Posterior vena cava (tissue), 2 donors: ENCODE measurements at regions not wholly inside any gene's neighbourhood (a gene's known extent, or its start where the extent isn't known, plus 50 kb on each side); places are given as distances from the start of the nearest gene placed in this dataset.
"Not testable (repeated sequence)": the region's sequence is repeated elsewhere in the genome, so short reads cannot be mapped to it uniquely, and the experiment has no call there.

Experiments
- DNase-seq: peaks from one replicate; pipeline ENCODE4 v3.0.0-alpha.2; 2020; ENCODE audit warnings: low spot score
- intact Hi-C, 2 donors: fragments of 100-400 bp; cut with DNase I; formaldehyde crosslinking; loops; one replicate each; pipeline versions ENCODE4 v1.14.1 to v1.14.2; 2022 to 2023
- donor health status: DM: yes; HTN: yes; CAD: no.
- donor health status: DM: yes; HTN: yes; CAD: no.

GRCh38 chr5:3153226-3153858 is 401.9 kb upstream of the IRX2 start:
- intact Hi-C loops: no loop called here
- no peak for DNase-seq

DNA sequence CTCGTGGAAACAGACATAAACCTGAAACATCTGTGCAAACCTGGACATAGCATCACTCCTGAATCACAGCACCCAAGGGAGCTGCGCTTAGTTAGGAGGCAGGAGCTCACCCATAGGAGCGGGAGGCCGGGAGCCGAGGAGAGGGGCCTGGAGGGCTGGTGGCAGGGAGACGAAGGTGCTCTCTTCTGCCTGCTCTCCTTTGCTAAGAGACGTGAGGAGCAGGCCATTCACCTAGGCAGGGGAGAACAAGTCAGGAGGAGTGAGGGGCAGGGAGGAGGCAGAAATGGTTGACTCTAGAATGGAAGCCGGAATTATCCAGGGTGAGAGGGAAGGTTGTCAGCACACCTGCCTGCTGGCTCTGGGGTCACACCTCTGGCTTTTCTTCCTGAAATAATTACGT is 398.4 kb upstream of the IRX2 start:
- DNase-seq: no peak
- intact Hi-C loops: no loop called here

GRCh38 chr5:3147405-3147804 is 395.9 kb upstream of the IRX2 start:
- DNase-seq, intact Hi-C loops: not testable (repeated sequence)

DNA sequence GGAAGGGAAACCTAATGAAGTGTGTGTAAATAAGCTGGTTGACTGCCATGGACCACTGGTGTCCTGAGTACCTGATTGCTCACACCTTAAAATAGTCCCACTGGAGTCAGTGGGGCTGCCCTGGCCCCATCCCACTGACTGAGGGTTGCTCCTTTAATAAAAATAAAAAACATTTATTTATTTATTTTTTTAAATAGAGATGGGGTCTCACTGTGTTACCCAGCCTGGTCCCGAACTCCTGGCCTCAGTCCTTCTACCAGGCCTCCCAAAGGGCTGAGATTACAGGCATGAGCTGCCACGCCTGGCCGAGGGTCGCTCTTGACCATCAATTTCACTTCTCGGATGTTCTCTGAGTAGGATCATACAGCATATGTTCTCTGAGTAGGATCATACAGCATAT is 394.2 kb upstream of the IRX2 start:
- no peak for DNase-seq
- intact Hi-C loops: no loop called here

DNA sequence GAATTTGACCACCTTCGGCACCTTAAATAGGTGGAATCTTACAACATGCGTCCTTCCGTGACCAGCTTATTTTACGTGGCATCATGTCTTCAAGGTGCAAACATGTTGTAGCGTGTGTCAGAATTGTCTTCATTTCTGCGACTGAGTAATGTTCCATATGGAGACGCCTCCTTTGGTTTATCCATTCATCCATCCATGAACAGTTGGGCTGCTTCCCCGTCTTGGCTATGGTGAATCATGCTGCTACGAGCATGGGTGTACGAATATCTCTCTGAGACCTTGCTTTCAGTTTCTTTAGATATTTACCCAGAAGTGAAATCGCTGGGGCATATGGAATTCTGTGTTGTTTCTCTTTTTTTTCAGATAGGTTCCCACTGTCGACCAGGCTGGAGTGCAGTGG is 391.9 kb upstream of the IRX2 start:
- intact Hi-C loops: no loop called here
- DNase-seq: no peak

GRCh38 chr5:3142261-3143027 is 391.0 kb upstream of the IRX2 start:
- no peak for DNase-seq
- intact Hi-C loops: no loop called here

DNA sequence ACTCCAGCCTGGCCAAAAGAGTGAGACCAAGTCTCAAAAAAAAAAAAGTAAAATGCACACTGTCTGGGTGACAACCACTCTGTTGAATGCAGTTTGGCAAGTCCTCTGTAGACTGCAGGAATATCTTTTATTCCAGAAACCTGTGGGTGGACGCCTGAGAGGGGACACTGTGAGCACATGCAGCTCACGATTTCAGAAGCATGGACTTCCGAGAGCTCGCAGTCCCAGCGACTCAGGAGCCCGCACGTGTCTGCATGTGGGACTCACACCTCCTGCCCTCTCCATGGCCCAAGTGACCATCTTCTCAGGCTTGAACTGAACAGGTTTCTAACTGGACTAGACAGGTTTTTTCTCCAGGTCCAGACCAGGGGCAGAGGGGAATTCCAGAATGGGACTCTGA is 388.6 kb upstream of the IRX2 start:
- no peak for DNase-seq
- intact Hi-C loops: no loop called here

DNA sequence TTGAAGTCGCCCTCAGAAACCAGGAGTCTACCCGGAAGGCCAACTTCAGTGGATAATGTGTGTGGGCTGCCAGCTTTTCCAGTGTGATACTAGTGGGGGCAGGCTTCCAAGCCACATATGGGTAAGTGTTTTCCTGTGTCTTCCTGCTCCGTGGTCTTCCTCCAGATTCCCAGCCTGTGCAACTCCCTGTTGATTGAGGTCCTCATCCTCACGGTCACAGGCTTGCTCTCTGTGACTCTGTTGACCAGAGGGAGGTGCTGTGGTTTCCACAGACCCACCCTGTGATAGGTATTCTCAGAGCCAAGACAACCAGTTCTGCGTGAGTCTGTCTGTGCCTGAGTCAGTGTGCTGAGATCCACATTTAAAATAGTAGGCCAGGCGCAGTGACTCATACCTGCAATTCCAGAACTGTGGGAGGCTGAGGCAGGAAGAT is 388.0 kb upstream of the IRX2 start:
- DNase-seq: no peak
- intact Hi-C loops: no loop called here

GRCh38 chr5:3131161-3131560 is 379.7 kb upstream of the IRX2 start:
- DNase-seq: no peak
- intact Hi-C loops: no loop called here

DNA sequence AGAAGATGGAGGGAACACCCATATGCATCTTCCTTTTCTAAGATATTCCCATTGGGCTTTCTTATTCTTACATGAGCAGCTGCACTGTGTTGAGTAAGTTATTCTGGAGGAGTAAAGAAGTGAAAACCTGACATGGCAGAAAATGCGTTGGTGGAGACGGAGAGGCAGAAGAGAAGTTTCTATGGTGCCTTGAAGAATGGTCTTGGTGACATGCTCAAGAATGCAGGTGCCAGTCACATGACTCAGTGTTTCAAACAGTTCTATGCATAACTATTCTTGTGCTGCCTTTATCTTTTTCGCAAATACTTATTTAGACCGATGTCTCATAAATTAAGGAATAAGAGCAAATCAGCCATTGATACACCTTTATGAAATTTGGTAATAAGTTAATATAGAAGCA is 377.8 kb upstream of the IRX2 start:
- DNase-seq: no peak
- intact Hi-C loops: no loop called here

DNA sequence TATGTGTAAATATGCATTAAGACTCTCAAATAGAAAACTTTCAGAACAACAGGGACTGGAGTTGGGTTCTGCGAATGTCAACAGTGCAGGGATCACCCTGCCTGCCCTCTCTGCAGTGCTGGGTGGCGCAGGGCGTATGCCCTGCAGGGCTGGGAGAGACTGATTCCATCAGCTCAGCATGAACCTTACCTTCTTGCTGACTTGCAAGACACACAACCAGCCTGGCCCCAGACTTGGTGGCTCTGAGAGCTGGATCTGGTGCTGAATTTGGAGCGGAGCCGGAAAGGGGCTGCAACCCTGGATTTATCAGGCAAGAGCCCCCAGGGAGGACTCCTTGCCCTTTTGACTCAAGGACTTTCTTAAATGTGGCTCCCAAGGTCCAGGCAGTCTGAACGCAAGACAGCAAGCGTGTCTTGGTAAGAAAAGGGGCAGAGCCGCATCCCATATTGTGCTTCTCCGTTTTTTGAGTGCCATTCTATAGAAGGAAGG is 376.0 kb upstream of the IRX2 start:
- DNase-seq: no peak

DNA sequence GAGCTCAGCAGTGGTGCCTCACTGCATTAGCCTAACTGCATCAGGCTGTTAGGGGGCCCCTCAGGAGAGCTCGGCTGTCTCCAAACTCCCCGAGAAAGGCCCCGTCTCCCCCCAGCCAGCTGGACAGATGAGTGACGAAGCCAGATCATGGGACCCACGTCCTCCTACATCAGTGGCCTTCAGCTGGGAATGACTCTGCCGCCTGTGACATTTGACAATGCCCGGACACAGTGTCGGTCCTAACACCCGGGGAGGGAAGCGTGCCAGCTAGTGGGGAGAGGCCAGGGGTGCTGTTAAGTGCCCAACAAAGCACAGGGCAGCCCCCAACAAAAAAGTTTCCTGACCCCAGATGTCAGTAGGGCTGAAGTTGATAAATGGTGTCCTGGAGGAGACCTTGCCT is 375.2 kb upstream of the IRX2 start:
- DNase-seq: peak; percentile 64
- intact Hi-C loops: no loop called here

More for the DNA sequence above, 376.0 kb upstream of the IRX2 start:
- intact Hi-C loops: no loop called here

- intact Hi-C loops: no loop called here
- peak; percentile 57 for DNase-seq
These were observed 372.9 kb upstream of the IRX2 start for GRCh38 chr5:3124410-3124809.

GRCh38 chr5:3123763-3124157 is 372.3 kb upstream of the IRX2 start:
- intact Hi-C loops: loop anchor here in 1 of 2 donors (1.0 kb wide), 1 partner anchor 9 kb away; no protein-coding TSS in a partner anchor
- DNase-seq: no peak

DNA sequence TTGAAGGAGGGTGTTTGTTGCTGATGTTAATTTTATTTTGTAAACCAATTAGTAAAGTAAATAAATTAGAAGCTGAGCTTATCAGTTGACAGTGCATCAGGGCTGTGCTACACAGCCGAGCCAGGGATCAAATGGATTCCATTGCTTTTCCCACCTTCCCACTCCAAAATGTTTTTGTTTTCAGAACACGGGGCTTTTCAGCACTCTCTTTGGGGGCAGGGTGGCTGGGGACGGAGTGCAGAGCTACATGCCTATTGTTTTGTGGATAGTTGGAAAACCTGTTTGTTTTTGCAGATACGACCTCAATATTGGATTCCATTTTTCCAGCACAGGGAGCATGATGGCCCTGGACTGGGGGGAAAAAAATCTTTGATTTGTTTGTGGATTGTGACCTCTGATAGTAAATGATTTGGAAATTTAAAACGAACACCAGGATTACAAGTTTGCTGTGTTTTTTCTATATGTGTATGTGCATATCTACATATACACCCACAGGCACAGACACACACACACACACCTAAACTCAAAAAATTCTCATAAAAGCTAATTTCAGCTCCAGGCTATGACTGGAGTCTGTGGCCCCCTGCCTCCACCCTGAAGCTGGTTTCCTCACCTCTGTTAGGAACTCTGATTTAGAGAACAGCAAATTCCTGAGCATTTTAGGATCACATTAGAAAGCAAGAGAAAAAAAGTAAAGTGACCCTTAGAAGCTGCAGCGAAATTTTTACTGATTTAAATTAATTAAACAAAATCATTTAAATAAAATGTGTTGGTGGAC is 371.7 kb upstream of the IRX2 start:
- intact Hi-C loops: loop anchor here in 1 of 2 donors (1.0 kb wide), 1 partner anchor 9 kb away; no protein-coding TSS in a partner anchor

GRCh38 chr5:3122216-3122615 is 370.7 kb upstream of the IRX2 start:
- DNase-seq: no peak
- intact Hi-C loops: no loop called here

More for the DNA sequence above, 371.7 kb upstream of the IRX2 start:
- no peak for DNase-seq

DNA sequence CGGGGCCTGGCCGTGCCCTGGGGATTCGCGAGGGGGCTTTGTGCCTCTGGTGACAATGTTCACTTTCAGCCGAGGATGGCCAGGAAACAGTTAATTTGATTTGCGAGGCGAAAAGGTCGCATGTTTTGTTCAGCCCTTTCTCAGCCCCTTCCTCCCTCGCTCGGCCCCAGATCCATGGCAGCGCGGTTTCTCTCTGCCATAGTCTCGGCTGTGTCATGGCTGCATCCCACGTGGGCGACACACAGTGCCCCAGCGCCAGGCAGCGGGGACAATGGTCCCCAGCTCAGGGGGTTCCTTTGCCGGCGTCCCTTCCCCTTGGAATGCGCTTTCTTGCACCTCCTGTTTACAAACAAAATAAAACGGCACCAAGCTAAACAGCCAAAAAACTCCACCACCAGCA is 370.3 kb upstream of the IRX2 start:
- DNase-seq: peak; percentile 49
- intact Hi-C loops: no loop called here

DNA sequence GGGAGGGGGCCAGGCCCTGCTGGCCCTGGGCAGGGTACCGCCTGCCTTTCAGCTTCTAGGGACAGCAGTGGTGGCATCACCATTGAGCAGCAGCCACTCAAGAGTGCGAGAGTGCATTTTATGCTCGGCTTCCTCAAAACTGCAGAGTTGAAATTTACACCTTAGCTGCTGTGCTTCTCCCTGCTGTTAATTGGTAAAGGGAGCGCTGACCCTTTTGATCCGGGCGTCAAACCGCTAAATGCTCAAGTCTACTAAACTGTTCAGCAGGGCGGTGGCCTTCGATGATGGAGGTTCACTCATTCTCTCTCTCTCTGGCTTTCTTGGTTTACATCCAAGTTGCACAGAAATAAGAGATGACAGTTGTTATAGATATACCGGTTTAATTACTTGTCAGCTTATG is 368.6 kb upstream of the IRX2 start:
- DNase-seq: no peak
- intact Hi-C loops: no loop called here

- no peak for DNase-seq
- intact Hi-C loops: no loop called here
These were observed 368.0 kb upstream of the IRX2 start for GRCh38 chr5:3119435-3119834.

DNA sequence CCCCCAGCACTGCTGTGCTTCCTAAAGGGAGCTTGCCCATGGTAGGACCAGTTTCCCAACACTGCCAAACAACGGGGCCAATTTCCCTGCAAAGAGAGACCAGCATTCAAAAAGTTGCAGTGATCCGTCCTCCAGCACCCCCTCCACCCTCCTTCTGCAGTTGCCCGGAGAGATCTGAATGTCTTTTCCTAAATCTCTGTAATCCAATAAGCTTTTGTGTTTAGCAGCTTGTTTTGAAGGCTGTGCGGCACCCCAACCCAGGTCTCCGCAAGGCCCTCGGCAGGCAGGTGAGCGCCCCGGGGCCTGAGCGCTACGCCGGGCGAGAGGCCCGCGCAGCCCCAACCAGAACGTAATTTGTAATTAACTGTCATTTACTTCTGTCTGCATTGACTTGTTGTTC is 366.9 kb upstream of the IRX2 start:
- no peak for DNase-seq
- intact Hi-C loops: no loop called here
